Activated CD4-positive, alpha-beta T cell treated with anti-CD3 and anti-CD28 coated beads, Interleukin-10, Interleukin-2, amounts not matched to agents 100 ng/mL and 50 ng/mL, durations not matched to agents 16 hours and 8 hours (primary cell): ENCODE measurements at regions not wholly inside any gene's neighbourhood (a gene's known extent, or its start where the extent isn't known, plus 50 kb on each side); places are given as distances from the start of the nearest gene placed in this dataset.

Experiments
- DNase-seq: peaks from one replicate; pipeline ENCODE4 v3.0.0-alpha.2; 2020

GRCh38 chr15:31264559-31265089 is 62.0 kb upstream of the KLF13 start:
- DNase-seq, result no peak

- no peak for DNase-seq
These were observed 61.4 kb upstream of the KLF13 start for GRCh38 chr15:31265090-31265870.

GRCh38 chr15:31265871-31266711 is 60.5 kb upstream of the KLF13 start:
- DNase-seq, result peak; percentile 88

- no peak for DNase-seq
These were observed 59.9 kb upstream of the KLF13 start for GRCh38 chr15:31266712-31267111.

GRCh38 chr15:31267161-31268107 is 59.2 kb upstream of the KLF13 start:
- no peak for DNase-seq

- DNase-seq, result no peak
These were observed 58.5 kb upstream of the KLF13 start for GRCh38 chr15:31268108-31268501.

- DNase-seq, result no peak
These were observed 57.5 kb upstream of the KLF13 start for GRCh38 chr15:31268911-31269784.

GRCh38 chr15:31269816-31270575 is 56.6 kb upstream of the KLF13 start:
- DNase-seq, result no peak

- DNase-seq, result no peak
These were observed 55.9 kb upstream of the KLF13 start for GRCh38 chr15:31270767-31271166.

GRCh38 chr15:31271224-31271635 is 55.4 kb upstream of the KLF13 start:
- DNase-seq, result no peak

- DNase-seq, result no peak
These were observed 54.7 kb upstream of the KLF13 start for GRCh38 chr15:31271711-31272557.

GRCh38 chr15:31272558-31273257 is 53.9 kb upstream of the KLF13 start:
- no peak for DNase-seq

- DNase-seq, result no peak
These were observed 53.2 kb upstream of the KLF13 start for GRCh38 chr15:31273258-31273941.

GRCh38 chr15:31274496-31275330 is 51.9 kb upstream of the KLF13 start:
- no peak for DNase-seq

GRCh38 chr15:31275331-31276262 is 51.0 kb upstream of the KLF13 start:
- DNase-seq, result no peak

GRCh38 chr15:31276596-31277298 is 49.9 kb upstream of the KLF13 start:
- no peak for DNase-seq
